Gastroesophageal sphincter (tissue), 3 donors: ENCODE measurements at regions not wholly inside any gene's neighbourhood (a gene's known extent, or its start where the extent isn't known, plus 50 kb on each side); places are given as distances from the start of the nearest gene placed in this dataset.

ENCODE experiments used
- CTCF ChIP-seq, 4 experiments: fragments of 200-600 bp in 2 of 4; fragments of 450-650 bp in 2 of 4; sonication (generic) in 1 of 4; IDR thresholded peaks; one replicate each; pipeline ENCODE4 v1.5.1; 2017 to 2019; ENCODE audit warnings: antibody characterized with exemption in 4 of 4, mild to moderate bottlenecking in 2 of 4, moderate library complexity in 2 of 4
- EP300 ChIP-seq: sonication (generic); formaldehyde crosslinking; IDR thresholded peaks from one replicate; pipeline ENCODE4 v1.6.1; 2017; ENCODE audit warnings: antibody characterized with exemption, mild to moderate bottlenecking
- POLR2A ChIP-seq, 2 donors: fragments of 450-650 bp; IDR thresholded peaks; one replicate each; pipeline ENCODE4 v1.6.1; 2017; ENCODE audit warnings: antibody characterized with exemption in 2 of 2, mild to moderate bottlenecking in 2 of 2, moderate library complexity in 1 of 2
- POLR2AphosphoS5 ChIP-seq: sonication (generic); formaldehyde crosslinking; IDR thresholded peaks from one replicate; pipeline ENCODE4 v1.6.1; 2017; ENCODE audit warnings: antibody characterized with exemption

- TF ChIP-seq CTCF (IDR thresholded peaks at IDR 0.05), result no peak
- TF ChIP-seq POLR2A (IDR thresholded peaks at IDR 0.05), result no peak
- peak; percentile 66 for TF ChIP-seq POLR2AphosphoS5
- TF ChIP-seq EP300, result no peak
These were observed 472.9 kb downstream of the FOXO1 start for GRCh38 chr13:40193286-40194223.
